ENCODE measurements at regions not wholly inside any gene's neighbourhood (a gene's known extent, or its start where the extent isn't known, plus 50 kb on each side); places are given as distances from the start of the nearest gene placed in this dataset.

DNA sequence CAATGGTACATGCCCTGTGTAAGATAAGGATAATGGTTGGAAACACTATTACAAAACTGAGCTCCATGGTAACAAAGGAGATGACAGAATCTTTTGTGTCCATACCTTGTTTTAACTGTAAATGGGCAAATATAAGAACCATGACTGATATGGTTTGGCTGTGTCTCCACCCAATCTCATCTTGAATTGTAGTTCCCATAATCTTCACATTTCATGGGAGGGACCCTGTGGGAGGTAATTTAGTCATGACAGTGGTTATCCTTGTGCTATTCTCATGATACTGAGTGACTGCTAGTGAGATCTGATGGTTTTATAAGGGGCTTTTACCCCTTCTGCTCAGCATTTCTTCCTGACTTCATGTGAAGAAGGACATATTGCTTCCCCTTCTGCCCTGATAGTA lies 211.7 kb upstream of the RGPD4 start:
- Histone ChIP-seq H3K27ac (replicated peaks) (no peak overlapping the region), H3K4me3 (replicated peaks; ENCODE audit: insufficient read depth, low read length) (no peak overlapping the region), H3K27me3 (ENCODE audit: insufficient read depth, poor library complexity, severe bottlenecking) (no peaks in the 10 kb centered on the region)
- TF ChIP-seq, protein P1, sequence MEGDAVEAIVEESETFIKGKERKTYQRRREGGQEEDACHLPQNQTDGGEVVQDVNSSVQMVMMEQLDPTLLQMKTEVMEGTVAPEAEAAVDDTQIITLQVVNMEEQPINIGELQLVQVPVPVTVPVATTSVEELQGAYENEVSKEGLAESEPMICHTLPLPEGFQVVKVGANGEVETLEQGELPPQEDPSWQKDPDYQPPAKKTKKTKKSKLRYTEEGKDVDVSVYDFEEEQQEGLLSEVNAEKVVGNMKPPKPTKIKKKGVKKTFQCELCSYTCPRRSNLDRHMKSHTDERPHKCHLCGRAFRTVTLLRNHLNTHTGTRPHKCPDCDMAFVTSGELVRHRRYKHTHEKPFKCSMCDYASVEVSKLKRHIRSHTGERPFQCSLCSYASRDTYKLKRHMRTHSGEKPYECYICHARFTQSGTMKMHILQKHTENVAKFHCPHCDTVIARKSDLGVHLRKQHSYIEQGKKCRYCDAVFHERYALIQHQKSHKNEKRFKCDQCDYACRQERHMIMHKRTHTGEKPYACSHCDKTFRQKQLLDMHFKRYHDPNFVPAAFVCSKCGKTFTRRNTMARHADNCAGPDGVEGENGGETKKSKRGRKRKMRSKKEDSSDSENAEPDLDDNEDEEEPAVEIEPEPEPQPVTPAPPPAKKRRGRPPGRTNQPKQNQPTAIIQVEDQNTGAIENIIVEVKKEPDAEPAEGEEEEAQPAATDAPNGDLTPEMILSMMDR (IDR thresholded peaks at IDR 0.05; ENCODE audit: insufficient read depth, low read length) = no peak
- TF ChIP-seq SPI1 (IDR thresholded peaks at IDR 0.05; ENCODE audit: borderline replicate concordance, low read depth) (no peak), POLR2AphosphoS5 (IDR thresholded peaks at IDR 0.05; ENCODE audit: low read depth) (no peak)
- no peak for DNase-seq (ENCODE audit: low read depth in 1 of 2, low spot score in 1 of 2)

DNA sequence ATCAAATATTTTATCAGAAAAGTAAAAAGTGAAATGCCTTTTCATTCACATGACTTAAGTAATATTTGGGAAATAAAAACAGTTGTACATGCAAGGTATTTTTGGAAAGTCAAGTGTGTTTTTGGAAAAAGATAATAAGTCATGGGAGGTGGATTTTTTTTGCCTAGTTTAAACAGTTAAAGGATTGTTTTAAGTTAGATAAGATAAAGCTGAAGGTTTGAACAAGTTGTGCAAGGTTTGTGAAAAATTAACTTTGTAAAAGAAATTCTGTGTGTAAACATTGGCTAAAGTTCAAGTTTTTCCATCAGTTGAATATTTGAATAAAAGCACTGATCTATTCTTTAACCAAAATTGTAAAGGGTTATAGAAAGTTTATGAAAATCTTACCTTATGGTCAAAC lies 207.9 kb upstream of the RGPD4 start:
- no peak for TF ChIP-seq GABPA (IDR thresholded peaks at IDR 0.05; ENCODE audit: low read depth)
- TF ChIP-seq, protein P2, sequence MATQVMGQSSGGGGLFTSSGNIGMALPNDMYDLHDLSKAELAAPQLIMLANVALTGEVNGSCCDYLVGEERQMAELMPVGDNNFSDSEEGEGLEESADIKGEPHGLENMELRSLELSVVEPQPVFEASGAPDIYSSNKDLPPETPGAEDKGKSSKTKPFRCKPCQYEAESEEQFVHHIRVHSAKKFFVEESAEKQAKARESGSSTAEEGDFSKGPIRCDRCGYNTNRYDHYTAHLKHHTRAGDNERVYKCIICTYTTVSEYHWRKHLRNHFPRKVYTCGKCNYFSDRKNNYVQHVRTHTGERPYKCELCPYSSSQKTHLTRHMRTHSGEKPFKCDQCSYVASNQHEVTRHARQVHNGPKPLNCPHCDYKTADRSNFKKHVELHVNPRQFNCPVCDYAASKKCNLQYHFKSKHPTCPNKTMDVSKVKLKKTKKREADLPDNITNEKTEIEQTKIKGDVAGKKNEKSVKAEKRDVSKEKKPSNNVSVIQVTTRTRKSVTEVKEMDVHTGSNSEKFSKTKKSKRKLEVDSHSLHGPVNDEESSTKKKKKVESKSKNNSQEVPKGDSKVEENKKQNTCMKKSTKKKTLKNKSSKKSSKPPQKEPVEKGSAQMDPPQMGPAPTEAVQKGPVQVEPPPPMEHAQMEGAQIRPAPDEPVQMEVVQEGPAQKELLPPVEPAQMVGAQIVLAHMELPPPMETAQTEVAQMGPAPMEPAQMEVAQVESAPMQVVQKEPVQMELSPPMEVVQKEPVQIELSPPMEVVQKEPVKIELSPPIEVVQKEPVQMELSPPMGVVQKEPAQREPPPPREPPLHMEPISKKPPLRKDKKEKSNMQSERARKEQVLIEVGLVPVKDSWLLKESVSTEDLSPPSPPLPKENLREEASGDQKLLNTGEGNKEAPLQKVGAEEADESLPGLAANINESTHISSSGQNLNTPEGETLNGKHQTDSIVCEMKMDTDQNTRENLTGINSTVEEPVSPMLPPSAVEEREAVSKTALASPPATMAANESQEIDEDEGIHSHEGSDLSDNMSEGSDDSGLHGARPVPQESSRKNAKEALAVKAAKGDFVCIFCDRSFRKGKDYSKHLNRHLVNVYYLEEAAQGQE (IDR thresholded peaks at IDR 0.05; ENCODE audit: insufficient replicate concordance, low read depth) = no peak
- TF ChIP-seq SPI1 (IDR thresholded peaks at IDR 0.05; ENCODE audit: borderline replicate concordance, low read depth) = no peak
- TF ChIP-seq POLR2AphosphoS5 (IDR thresholded peaks at IDR 0.05; ENCODE audit: low read depth) = no peak
- TF ChIP-seq, protein P1 (IDR thresholded peaks at IDR 0.05; ENCODE audit: insufficient read depth, low read length) = no peak
- H3K27me3 ChIP-seq (ENCODE audit: insufficient read depth, poor library complexity, severe bottlenecking) = no peaks in the 10 kb centered on the region
- no peak overlapping the region for H3K4me3 ChIP-seq (replicated peaks; ENCODE audit: insufficient read depth, low read length)
- no peak for DNase-seq (ENCODE audit: low read depth in 1 of 2, low spot score in 1 of 2)
- no peak overlapping the region for H3K27ac ChIP-seq (replicated peaks)

DNA sequence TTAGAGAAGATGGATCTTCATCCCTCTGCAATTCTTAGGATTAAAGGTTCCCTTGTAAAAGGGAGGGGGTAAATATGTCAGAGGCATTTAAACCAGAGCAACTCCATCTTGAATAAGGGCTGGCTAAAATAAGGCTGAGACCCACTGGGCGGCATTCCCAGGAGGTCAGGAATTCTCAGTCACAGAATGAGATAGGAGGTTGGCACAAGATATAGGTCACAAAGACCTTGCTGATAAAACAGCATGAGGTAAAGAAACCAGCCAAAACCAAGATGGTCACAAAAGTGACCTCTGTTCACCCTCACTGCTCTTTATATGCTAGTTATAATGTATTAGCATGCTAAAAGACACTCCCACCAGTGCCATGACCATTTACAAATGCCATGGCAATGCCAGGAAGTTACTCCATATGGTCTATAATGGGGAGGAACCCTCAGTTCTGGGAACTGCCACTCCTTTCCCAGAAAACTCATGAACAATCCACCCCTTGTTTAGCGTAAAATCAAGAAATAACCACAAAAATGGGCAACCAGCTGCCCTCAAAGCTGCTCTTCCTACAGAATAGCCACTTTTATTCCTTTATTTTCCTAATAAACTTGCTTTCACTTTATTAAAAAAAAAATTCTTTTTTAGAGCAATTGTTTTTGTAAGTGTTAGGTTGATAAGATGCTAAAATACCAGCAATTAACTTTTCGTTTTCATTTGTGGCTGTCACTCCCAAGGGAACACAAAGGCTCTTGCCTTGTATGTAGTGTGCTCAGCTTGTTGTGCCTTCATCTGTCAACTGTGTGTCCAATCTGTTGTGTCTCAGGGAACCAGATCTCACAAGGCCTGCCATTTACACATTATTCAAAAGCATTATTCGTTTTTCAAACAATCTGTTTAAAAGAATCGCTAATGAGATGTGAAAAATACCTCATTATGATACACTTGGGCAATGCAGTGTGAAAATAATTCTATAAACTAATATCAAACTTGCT lies 205.2 kb upstream of the RGPD4 start:
- Histone ChIP-seq H3K4me3 (replicated peaks; ENCODE audit: insufficient read depth, low read length) (no peak overlapping the region), H3K27ac (replicated peaks) (no peak overlapping the region), H3K27me3 (ENCODE audit: insufficient read depth, poor library complexity, severe bottlenecking) (no peaks in the 10 kb centered on the region)
- no peak for DNase-seq (ENCODE audit: low read depth in 1 of 2, low spot score in 1 of 2)
- no peak for TF ChIP-seq POLR2AphosphoS5 (IDR thresholded peaks at IDR 0.05; ENCODE audit: low read depth)
- TF ChIP-seq, protein P2 (IDR thresholded peaks at IDR 0.05; ENCODE audit: insufficient replicate concordance, low read depth) = no peak
- no peak for TF ChIP-seq SPI1 (IDR thresholded peaks at IDR 0.05; ENCODE audit: borderline replicate concordance, low read depth)
- TF ChIP-seq, protein P1 (IDR thresholded peaks at IDR 0.05; ENCODE audit: insufficient read depth, low read length) = no peak
- TF ChIP-seq GABPA (IDR thresholded peaks at IDR 0.05; ENCODE audit: low read depth) = no peak

All from HL-60 (cell line).